CD4-positive, alpha-beta T cell (primary cell): ENCODE measurements at regions not wholly inside any gene's neighbourhood (a gene's known extent, or its start where the extent isn't known, plus 50 kb on each side); places are given as distances from the start of the nearest gene placed in this dataset.

Experiments used
- ATAC-seq: fragments of 200-7000 bp; cut with Tn5 transposase; one replicate; pipeline ENCODE4 v1.10.0; 2022; ENCODE audit warnings: mild to moderate bottlenecking; ENCODE audit not compliant: poor library complexity
- CTCF ChIA-PET: fragments of 350-600 bp; sonication (Branson Sonifier 250); formaldehyde crosslinking; loops from one replicate; lab custom pipeline; 2021; ENCODE audit warnings: antibody characterized with exemption, inconsistent platforms; lab: Charles Lee
- POLR2A ChIA-PET: fragments of 350-600 bp; sonication (Branson Sonifier 250); formaldehyde crosslinking; loops from one replicate; lab custom pipeline; 2021; ENCODE audit warnings: antibody characterized with exemption, inconsistent platforms; lab: Charles Lee
- DNase-seq, 14 experiments: peaks; one replicate each; pipeline ENCODE4 v3.0.0-alpha.2; 2013 to 2020; ENCODE audit warnings: mixed read lengths in 2 of 14
- H3K27ac ChIP-seq, 2 donors: one replicate each; pipeline versions ENCODE4 v1.5.1 to v1.7.0; 2013; ENCODE audit warnings: low read length in 2 of 2, low read depth in 1 of 2, mild to moderate bottlenecking in 1 of 2
- H3K27me3 ChIP-seq, 2 experiments: 1 replicate in 1 of 2; 2 replicates in 1 of 2; pipeline versions ENCODE4 v1.6.1 to v1.7.0; 2013; ENCODE audit warnings: low read length in 2 of 2, control low read depth in 1 of 2, mild to moderate bottlenecking in 1 of 2, moderate library complexity in 1 of 2; ENCODE audit not compliant: insufficient read depth in 2 of 2, control insufficient read depth in 1 of 2
- H3K36me3 ChIP-seq: one replicate; pipeline ENCODE4 v1.6.1; 2013; ENCODE audit warnings: low read length, control low read depth; ENCODE audit not compliant: insufficient read depth
- H3K4me1 ChIP-seq: one replicate; pipeline ENCODE4 v1.6.1; 2013; ENCODE audit warnings: low read length, control low read depth; ENCODE audit not compliant: insufficient read depth
- H3K4me3 ChIP-seq: one replicate; pipeline ENCODE4 v1.5.1; 2013; ENCODE audit warnings: mild to moderate bottlenecking, low read length, moderate library complexity
- H3K9me3 ChIP-seq, 2 experiments: 1 replicate in 1 of 2; 2 replicates in 1 of 2; pipeline versions ENCODE4 v1.6.1 to v1.7.0; 2013; ENCODE audit warnings: low read length in 2 of 2, mild to moderate bottlenecking in 2 of 2, control low read depth in 1 of 2, moderate library complexity in 1 of 2; ENCODE audit not compliant: control insufficient read depth in 1 of 2, insufficient read depth in 1 of 2
- H3K27ac Mint-ChIP-seq: one replicate; pipeline ENCODE4 v1.8.0; 2020; ENCODE audit warnings: mixed read lengths
- H3K27me3 Mint-ChIP-seq: one replicate; pipeline ENCODE4 v1.8.0; 2021; ENCODE audit warnings: mixed read lengths
- H3K36me3 Mint-ChIP-seq: one replicate; pipeline ENCODE4 v1.8.0; 2021; ENCODE audit warnings: low read depth, mixed read lengths
- H3K4me1 Mint-ChIP-seq: one replicate; pipeline ENCODE4 v1.8.0; 2021; ENCODE audit warnings: low read depth, mixed read lengths
- H3K4me3 Mint-ChIP-seq: one replicate; pipeline ENCODE4 v1.8.0; 2020; ENCODE audit warnings: mild to moderate bottlenecking, mixed read lengths
- H3K9me3 Mint-ChIP-seq: one replicate; pipeline ENCODE4 v1.8.0; 2020; ENCODE audit warnings: mixed read lengths
- intact Hi-C, 2 experiments: fragments of 100-400 bp; cut with DNase I in 1 of 2; cut with micrococcal nuclease in 1 of 2; formaldehyde crosslinking; loops; one replicate each; pipeline versions ENCODE4 v1.15.1 to v1.9.0; 2023 to 2025; cut with DNase I, micrococcal nuclease
- TF ChIP-seq, protein P1 (sequence below): fragments of 200-600 bp; IDR thresholded peaks from one replicate; pipeline ENCODE4 v1.8.0; 2022; ENCODE audit warnings: antibody characterized with exemption, mild to moderate bottlenecking

DNA sequence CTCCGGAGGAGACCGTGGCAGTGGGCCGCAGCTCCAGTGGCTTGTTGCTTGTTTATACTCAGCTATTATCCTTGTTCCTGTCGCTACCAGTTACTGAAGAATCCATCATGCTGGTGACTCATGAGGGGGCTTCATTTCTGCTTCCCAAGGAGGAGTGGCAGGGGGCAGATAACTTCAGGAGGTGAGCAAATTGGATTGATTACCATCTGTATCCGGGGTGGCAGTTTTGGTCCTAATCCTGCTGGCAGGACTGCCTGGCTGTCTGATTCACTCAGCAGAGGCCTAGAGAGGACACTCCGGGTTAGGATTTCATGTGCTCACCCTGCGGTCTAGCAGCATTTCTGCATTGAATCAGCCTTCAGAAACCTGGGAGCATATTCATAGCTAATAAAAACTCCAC lies 230.0 kb downstream of the ACTR3 start:
- no peak overlapping the region for H3K4me3 Mint-ChIP-seq
- no peaks in the 10 kb centered on the region for H3K36me3 ChIP-seq
- H3K9me3 ChIP-seq, result no peaks in the 10 kb centered on the region
- H3K4me1 Mint-ChIP-seq, result no peaks in the 10 kb centered on the region
- H3K4me3 ChIP-seq, result no peak overlapping the region
- ChIA-PET CTCF (no interaction called here), POLR2A (no interaction called here)
- H3K27ac ChIP-seq, result no peak overlapping the region
- ATAC-seq, result no peak
- H3K36me3 Mint-ChIP-seq, result no peaks in the 10 kb centered on the region
- H3K27me3 ChIP-seq, result peaks cover 4 to 6% of the 10 kb centered on the region in 2 experiments
- no peaks in the 10 kb centered on the region for H3K4me1 ChIP-seq
- no peaks in the 10 kb centered on the region for H3K9me3 Mint-ChIP-seq
- TF ChIP-seq, protein P1, sequence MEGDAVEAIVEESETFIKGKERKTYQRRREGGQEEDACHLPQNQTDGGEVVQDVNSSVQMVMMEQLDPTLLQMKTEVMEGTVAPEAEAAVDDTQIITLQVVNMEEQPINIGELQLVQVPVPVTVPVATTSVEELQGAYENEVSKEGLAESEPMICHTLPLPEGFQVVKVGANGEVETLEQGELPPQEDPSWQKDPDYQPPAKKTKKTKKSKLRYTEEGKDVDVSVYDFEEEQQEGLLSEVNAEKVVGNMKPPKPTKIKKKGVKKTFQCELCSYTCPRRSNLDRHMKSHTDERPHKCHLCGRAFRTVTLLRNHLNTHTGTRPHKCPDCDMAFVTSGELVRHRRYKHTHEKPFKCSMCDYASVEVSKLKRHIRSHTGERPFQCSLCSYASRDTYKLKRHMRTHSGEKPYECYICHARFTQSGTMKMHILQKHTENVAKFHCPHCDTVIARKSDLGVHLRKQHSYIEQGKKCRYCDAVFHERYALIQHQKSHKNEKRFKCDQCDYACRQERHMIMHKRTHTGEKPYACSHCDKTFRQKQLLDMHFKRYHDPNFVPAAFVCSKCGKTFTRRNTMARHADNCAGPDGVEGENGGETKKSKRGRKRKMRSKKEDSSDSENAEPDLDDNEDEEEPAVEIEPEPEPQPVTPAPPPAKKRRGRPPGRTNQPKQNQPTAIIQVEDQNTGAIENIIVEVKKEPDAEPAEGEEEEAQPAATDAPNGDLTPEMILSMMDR, result no peak
- H3K27ac Mint-ChIP-seq, result no peak overlapping the region
- DNase-seq, result no peak
- peaks cover 29% of the 10 kb centered on the region for H3K27me3 Mint-ChIP-seq
- intact Hi-C loops, result no loop called here

DNA sequence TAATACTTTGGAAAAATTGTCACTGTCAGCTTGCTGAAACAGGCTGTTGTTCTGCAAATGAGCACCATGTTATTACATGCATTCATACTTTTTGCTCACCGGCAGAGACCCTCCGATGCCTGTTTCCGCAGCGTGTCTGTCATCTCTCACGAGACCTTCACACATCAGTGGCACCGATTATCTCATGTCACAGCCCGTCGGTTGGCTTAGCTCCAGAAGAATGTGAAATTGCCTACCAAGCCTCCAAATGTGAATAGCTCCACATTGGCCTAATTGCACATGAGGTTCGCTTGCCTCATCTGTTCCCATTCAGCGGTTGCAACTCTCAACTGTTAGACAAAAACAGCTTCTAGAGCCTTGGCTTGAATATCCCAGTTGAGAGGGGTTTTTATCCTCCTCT lies 233.0 kb downstream of the ACTR3 start:
- Histone ChIP-seq H3K27me3 (peaks cover 0 to 6% of the 10 kb centered on the region in 2 experiments), H3K4me3 (no peak overlapping the region), H3K4me1 (no peaks in the 10 kb centered on the region), H3K36me3 (no peaks in the 10 kb centered on the region), H3K9me3 (no peaks in the 10 kb centered on the region), H3K27ac (no peak overlapping the region)
- no peaks in the 10 kb centered on the region for H3K9me3 Mint-ChIP-seq
- H3K27ac Mint-ChIP-seq, result no peak overlapping the region
- intact Hi-C loops, result no loop called here
- ATAC-seq (no peak), DNase-seq (no peak)
- TF ChIP-seq, protein P1, result no peak
- CTCF ChIA-PET, result no interaction called here
- POLR2A ChIA-PET, result no interaction called here
- H3K4me1 Mint-ChIP-seq, result no peaks in the 10 kb centered on the region
- H3K36me3 Mint-ChIP-seq, result no peaks in the 10 kb centered on the region
- H3K27me3 Mint-ChIP-seq, result peaks cover 19% of the 10 kb centered on the region
- no peak overlapping the region for H3K4me3 Mint-ChIP-seq

DNA sequence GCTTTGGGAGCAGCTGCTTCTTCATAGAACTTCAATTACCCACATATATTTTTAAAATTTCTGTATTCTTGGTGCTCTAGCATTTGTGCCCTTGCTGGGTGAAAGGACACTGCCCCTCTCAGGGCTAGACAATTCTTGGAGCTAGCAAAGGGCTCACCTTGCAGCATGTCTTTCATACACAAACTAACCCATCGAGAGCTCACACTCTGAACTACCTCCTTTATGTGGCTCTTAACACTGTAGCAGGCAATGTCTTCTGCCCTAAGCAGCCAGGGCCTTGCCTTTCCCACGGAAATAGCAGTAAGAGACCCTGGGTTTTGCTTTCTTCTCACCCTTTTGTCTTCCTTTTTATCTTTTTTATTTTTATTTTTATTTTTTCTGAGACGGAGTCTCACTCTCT lies 234.0 kb downstream of the ACTR3 start:
- no peak for DNase-seq
- no peak overlapping the region for H3K27ac ChIP-seq
- no peak for ATAC-seq

More for the DNA sequence above, 234.0 kb downstream of the ACTR3 start:
- intact Hi-C loops, result no loop called here
- Histone ChIP-seq H3K4me3 (no peak overlapping the region), H3K36me3 (no peaks in the 10 kb centered on the region), H3K27me3 (peaks cover 0 to 6% of the 10 kb centered on the region in 2 experiments), H3K4me1 (no peaks in the 10 kb centered on the region), H3K9me3 (no peaks in the 10 kb centered on the region)
- no peaks in the 10 kb centered on the region for H3K4me1 Mint-ChIP-seq
- no peak overlapping the region for H3K27ac Mint-ChIP-seq
- TF ChIP-seq, protein P1, result no peak
- H3K4me3 Mint-ChIP-seq, result no peak overlapping the region
- POLR2A ChIA-PET, result no interaction called here
- CTCF ChIA-PET, result no interaction called here
- H3K36me3 Mint-ChIP-seq, result no peaks in the 10 kb centered on the region
- H3K27me3 Mint-ChIP-seq, result peaks cover 18% of the 10 kb centered on the region
- no peaks in the 10 kb centered on the region for H3K9me3 Mint-ChIP-seq
